Right forelimb (tissue), 1 donor: ENCODE measurements at regions not wholly inside any gene's neighbourhood (a gene's known extent, or its start where the extent isn't known, plus 50 kb on each side); places are given as distances from the start of the nearest gene placed in this dataset.

ENCODE experiments used
- DNase-seq: peaks from one replicate; pipeline ENCODE4 v3.0.0-alpha.2; 2018

GRCh38 chr2:176388861-176389260, 119.6 kb downstream of the MTX2 start:
- no peak for DNase-seq

GRCh38 chr2:176390276-176391147, 121.3 kb downstream of the MTX2 start:
- no peak for DNase-seq

- no peak for DNase-seq
Measured at GRCh38 chr2:176391148-176391419, 121.8 kb downstream of the MTX2 start.

GRCh38 chr2:176392249-176392648, 123.0 kb downstream of the MTX2 start:
- no peak for DNase-seq

- no peak for DNase-seq
Measured at GRCh38 chr2:176392744-176393414, 123.6 kb downstream of the MTX2 start.

- DNase-seq: no peak
Measured at GRCh38 chr2:176395273-176395854, 126.1 kb downstream of the MTX2 start.

- no peak for DNase-seq
Measured at GRCh38 chr2:176398243-176399073, 129.2 kb downstream of the MTX2 start.

- DNase-seq: no peak
Measured at GRCh38 chr2:176399074-176399598, 129.9 kb downstream of the MTX2 start.

GRCh38 chr2:176405477-176405876, 136.2 kb downstream of the MTX2 start:
- DNase-seq: no peak

- no peak for DNase-seq
Measured at GRCh38 chr2:176407706-176408105, 138.5 kb downstream of the MTX2 start.

GRCh38 chr2:176409671-176410070, 140.4 kb downstream of the MTX2 start:
- no peak for DNase-seq

GRCh38 chr2:176412136-176412535, 142.9 kb downstream of the MTX2 start:
- DNase-seq: no peak

- no peak for DNase-seq
Measured at GRCh38 chr2:176413786-176414185, 144.5 kb downstream of the MTX2 start.

- no peak for DNase-seq
Measured at GRCh38 chr2:176414641-176415040, 145.4 kb downstream of the MTX2 start.

GRCh38 chr2:176415174-176415895, 146.1 kb downstream of the MTX2 start:
- no peak for DNase-seq

GRCh38 chr2:176415937-176416499, 146.8 kb downstream of the MTX2 start:
- no peak for DNase-seq

- no peak for DNase-seq
Measured at GRCh38 chr2:176418768-176419167, 149.5 kb downstream of the MTX2 start.

GRCh38 chr2:176419591-176420071, 150.4 kb downstream of the MTX2 start:
- DNase-seq: no peak

- DNase-seq: no peak
Measured at GRCh38 chr2:176421297-176422050, 152.2 kb downstream of the MTX2 start.

- no peak for DNase-seq
Measured at GRCh38 chr2:176423819-176424218, 154.6 kb downstream of the MTX2 start.

- DNase-seq: no peak
Measured at GRCh38 chr2:176424746-176425145, 155.5 kb downstream of the MTX2 start.
